ENCODE measurements at regions not wholly inside any gene's neighbourhood (a gene's known extent, or its start where the extent isn't known, plus 50 kb on each side); places are given as distances from the start of the nearest gene placed in this dataset.

- TF ChIP-seq POLR2A (IDR thresholded peaks at IDR 0.05) (no peak), POLR2AphosphoS5 (IDR thresholded peaks at IDR 0.05) (no peak), CTCF (IDR thresholded peaks at IDR 0.05 in 8 of 11, conservative IDR thresholded peaks at IDR 0.05 in 3 of 11) (no peak)
Measured at GRCh38 chr7:114851406-114852061, 70.4 kb upstream of the MDFIC start.

All from spleen (tissue), 7 donors.